ENCODE measurements at regions not wholly inside any gene's neighbourhood (a gene's known extent, or its start where the extent isn't known, plus 50 kb on each side); places are given as distances from the start of the nearest gene placed in this dataset.
"Not testable (repeated sequence)": the region's sequence is repeated elsewhere in the genome, so short reads cannot be mapped to it uniquely, and the experiment has no call there.

- no peak overlapping the region for H3K4me3 ChIP-seq
- H3K27ac ChIP-seq: no peak overlapping the region
- DNase-seq: no peak
- no peaks in the 10 kb centered on the region for H3K27me3 ChIP-seq
- intact Hi-C loops (cut with DNase I; ENCODE audit: low total_unique reads): no loop called here
- no peaks in the 10 kb centered on the region for H3K9me3 ChIP-seq
- 19 to 49% (median 31%) methylated on average over 3 of the region's 3 CpGs for WGBS, 5 donors
- no peaks in the 10 kb centered on the region for H3K4me1 ChIP-seq
- no peak for TF ChIP-seq POLR2A (IDR thresholded peaks at IDR 0.05)
- no peak for TF ChIP-seq POLR2AphosphoS5 (IDR thresholded peaks at IDR 0.05)
- TF ChIP-seq, protein P1, sequence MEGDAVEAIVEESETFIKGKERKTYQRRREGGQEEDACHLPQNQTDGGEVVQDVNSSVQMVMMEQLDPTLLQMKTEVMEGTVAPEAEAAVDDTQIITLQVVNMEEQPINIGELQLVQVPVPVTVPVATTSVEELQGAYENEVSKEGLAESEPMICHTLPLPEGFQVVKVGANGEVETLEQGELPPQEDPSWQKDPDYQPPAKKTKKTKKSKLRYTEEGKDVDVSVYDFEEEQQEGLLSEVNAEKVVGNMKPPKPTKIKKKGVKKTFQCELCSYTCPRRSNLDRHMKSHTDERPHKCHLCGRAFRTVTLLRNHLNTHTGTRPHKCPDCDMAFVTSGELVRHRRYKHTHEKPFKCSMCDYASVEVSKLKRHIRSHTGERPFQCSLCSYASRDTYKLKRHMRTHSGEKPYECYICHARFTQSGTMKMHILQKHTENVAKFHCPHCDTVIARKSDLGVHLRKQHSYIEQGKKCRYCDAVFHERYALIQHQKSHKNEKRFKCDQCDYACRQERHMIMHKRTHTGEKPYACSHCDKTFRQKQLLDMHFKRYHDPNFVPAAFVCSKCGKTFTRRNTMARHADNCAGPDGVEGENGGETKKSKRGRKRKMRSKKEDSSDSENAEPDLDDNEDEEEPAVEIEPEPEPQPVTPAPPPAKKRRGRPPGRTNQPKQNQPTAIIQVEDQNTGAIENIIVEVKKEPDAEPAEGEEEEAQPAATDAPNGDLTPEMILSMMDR (IDR thresholded peaks at IDR 0.05): no peak
- TF ChIP-seq EP300 (IDR thresholded peaks at IDR 0.05): no peak
- H3K36me3 ChIP-seq: no peaks in the 10 kb centered on the region
These were observed 298.1 kb upstream of the CDYL start for GRCh38 chr6:4478098-4478497.

- H3K27ac ChIP-seq: no peak overlapping the region
- no peak overlapping the region for H3K4me3 ChIP-seq
- TF ChIP-seq POLR2AphosphoS5 (IDR thresholded peaks at IDR 0.05) (no peak), EP300 (IDR thresholded peaks at IDR 0.05) (no peak), POLR2A (IDR thresholded peaks at IDR 0.05) (no peak)
- TF ChIP-seq, protein P1 (IDR thresholded peaks at IDR 0.05): no peak
- no peaks in the 10 kb centered on the region for H3K4me1 ChIP-seq
- intact Hi-C loops (cut with DNase I; ENCODE audit: low total_unique reads): no loop called here
- no peak for DNase-seq
- no peaks in the 10 kb centered on the region for H3K36me3 ChIP-seq
- H3K9me3 ChIP-seq: peaks cover 0 to 29% (median 22%) of the 10 kb centered on the region in 4 donors
- no peaks in the 10 kb centered on the region for H3K27me3 ChIP-seq
- WGBS, 5 donors: 78 to 97% (median 93%) methylated on average over 4 of the region's 4 CpGs
These were observed 301.4 kb upstream of the CDYL start for GRCh38 chr6:4474810-4475209.

- Histone ChIP-seq H3K9me3 (peaks cover 0 to 29% (median 22%) of the 10 kb centered on the region in 4 donors), H3K27ac (no peak overlapping the region), H3K4me3 (no peak overlapping the region), H3K27me3 (no peaks in the 10 kb centered on the region), H3K4me1 (no peaks in the 10 kb centered on the region), H3K36me3 (no peaks in the 10 kb centered on the region)
- 41 to 56% (median 48%) methylated on average over 6 of the region's 6 CpGs for WGBS, 5 donors
- no peak for TF ChIP-seq POLR2AphosphoS5 (IDR thresholded peaks at IDR 0.05)
- TF ChIP-seq, protein P1 (IDR thresholded peaks at IDR 0.05): no peak
- no peak for TF ChIP-seq EP300 (IDR thresholded peaks at IDR 0.05)
- no peak for TF ChIP-seq POLR2A (IDR thresholded peaks at IDR 0.05)
- intact Hi-C loops (cut with DNase I; ENCODE audit: low total_unique reads): no loop called here
- DNase-seq: no peak
These were observed 303.1 kb upstream of the CDYL start for GRCh38 chr6:4472969-4473642.

- H3K27me3 ChIP-seq: no peaks in the 10 kb centered on the region
- H3K4me3 ChIP-seq: no peak overlapping the region
- TF ChIP-seq POLR2AphosphoS5 (IDR thresholded peaks at IDR 0.05) (no peak), POLR2A (IDR thresholded peaks at IDR 0.05) (no peak), EP300 (IDR thresholded peaks at IDR 0.05) (no peak)
- TF ChIP-seq, protein P1 (IDR thresholded peaks at IDR 0.05): no peak
- no peaks in the 10 kb centered on the region for H3K36me3 ChIP-seq
- H3K4me1 ChIP-seq: no peaks in the 10 kb centered on the region
- intact Hi-C loops (cut with DNase I; ENCODE audit: low total_unique reads): no loop called here
- 87 to 100% (median 92%) methylated on average over 2 to 3 of the region's 3 CpGs for WGBS, 5 donors
- peaks cover 0 to 29% (median 22%) of the 10 kb centered on the region in 4 donors for H3K9me3 ChIP-seq
- H3K27ac ChIP-seq: no peak overlapping the region
- DNase-seq: no peak
These were observed 304.0 kb upstream of the CDYL start for GRCh38 chr6:4472222-4472621.

DNA sequence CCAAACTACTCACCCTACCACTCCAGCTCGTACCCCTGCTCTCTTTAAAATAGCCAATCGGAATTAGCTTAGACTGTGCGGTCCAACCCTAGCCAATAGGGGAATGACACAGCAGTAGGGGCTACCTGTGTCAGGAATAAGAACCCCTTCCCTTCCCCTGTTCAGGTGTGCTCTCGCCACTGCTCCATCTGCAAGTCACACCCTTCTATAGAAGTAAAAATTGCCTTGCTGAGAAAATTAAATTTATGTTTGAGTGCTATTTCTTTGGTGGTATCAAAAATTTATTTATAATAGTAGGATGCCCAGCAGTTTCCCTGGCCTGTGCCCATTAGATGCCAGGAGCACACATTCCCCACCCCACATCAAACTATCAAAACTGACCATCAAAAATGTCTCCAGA, 304.7 kb upstream of the CDYL start:
- H3K4me1 ChIP-seq; intact Hi-C loops (cut with DNase I; ENCODE audit: low total_unique reads); H3K4me3 ChIP-seq; H3K27me3 ChIP-seq; H3K27ac ChIP-seq; DNase-seq; H3K36me3 ChIP-seq: not testable (repeated sequence)
- WGBS, 5 donors: 88 to 99% (median 94%) methylated on average over 4 of the region's 4 CpGs
- H3K9me3 ChIP-seq: peaks cover 0 to 29% (median 22%) of the 10 kb centered on the region in 4 donors

All from stomach (tissue), 8 donors.